Esophagus mucosa (tissue), 1 donor: ENCODE measurements at regions not wholly inside any gene's neighbourhood (a gene's known extent, or its start where the extent isn't known, plus 50 kb on each side); places are given as distances from the start of the nearest gene placed in this dataset.
"Not testable (repeated sequence)": the region's sequence is repeated elsewhere in the genome, so short reads cannot be mapped to it uniquely, and the experiment has no call there.

Source experiments
- ATAC-seq: fragments of 200-7000 bp; cut with Tn5 transposase; one replicate; pipeline ENCODE4 v1.9.1; 2020
- donor health status: DM: yes; HTN: yes; CAD: no.

DNA sequence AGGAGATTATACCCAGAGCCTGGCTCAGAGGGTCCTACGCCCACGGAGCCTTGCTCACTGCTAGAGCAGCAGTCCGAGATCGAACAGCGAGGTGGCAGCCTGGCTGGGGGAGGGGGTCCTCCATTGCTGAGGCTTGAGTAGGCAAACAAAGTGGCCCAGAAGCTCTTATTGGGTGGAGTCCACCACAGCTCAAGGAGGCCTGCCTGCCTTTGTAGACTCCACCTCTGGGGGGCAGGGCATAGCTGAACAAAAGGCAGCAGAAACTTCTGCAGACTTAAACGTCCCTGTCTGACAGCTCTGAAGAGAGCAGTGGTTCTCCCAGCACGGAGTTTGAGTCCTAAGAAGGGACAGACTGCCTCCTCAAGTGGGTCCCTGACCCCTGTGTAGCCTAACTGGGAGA lies 75.0 kb downstream of the TRIM27 start:
- not testable (repeated sequence) for ATAC-seq
